ENCODE measurements at regions not wholly inside any gene's neighbourhood (a gene's known extent, or its start where the extent isn't known, plus 50 kb on each side); places are given as distances from the start of the nearest gene placed in this dataset.

DNA sequence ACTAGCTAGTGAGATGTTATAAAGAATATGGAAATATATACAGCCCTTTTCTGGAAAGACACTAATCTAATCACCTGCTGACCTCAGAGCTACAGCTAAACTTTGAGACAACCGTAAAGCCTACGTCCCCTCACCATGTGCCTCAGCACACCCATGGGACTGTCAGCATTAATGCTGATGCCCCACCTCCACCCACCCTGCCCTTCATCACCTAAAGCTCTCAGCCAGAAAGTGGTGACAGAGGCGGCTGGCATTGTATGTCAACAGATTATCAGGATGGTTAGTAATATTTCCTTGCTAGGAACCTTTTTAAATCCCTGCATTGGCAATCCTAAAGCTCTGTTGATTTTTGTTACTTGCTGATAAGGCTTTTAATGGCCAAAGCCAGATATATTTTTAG is 1177.9 kb downstream of the DIAPH3 start:
- Histone ChIP-seq H3K36me3 (ENCODE audit: insufficient read depth) (no peaks in the 10 kb centered on the region), H3K4me1 (ENCODE audit: insufficient read depth) (no peaks in the 10 kb centered on the region), H2AFZ (no peak overlapping the region), H4K20me1 (replicated peaks; ENCODE audit: insufficient read depth) (no peaks in the 10 kb centered on the region), H3F3A (replicated peaks; ENCODE audit: low read depth) (no peaks in the 10 kb centered on the region), H3K9me2 (ENCODE audit: insufficient read depth) (peaks cover 3% of the 10 kb centered on the region; the same call in 1 of the 2 replicates), H3K79me2 (replicated peaks; ENCODE audit: insufficient read depth) (no peaks in the 10 kb centered on the region), H3K27ac (ENCODE audit: low read depth) (no peak overlapping the region), H3K27me3 (ENCODE audit: insufficient read depth) (no peaks in the 10 kb centered on the region), H3K4me2 (no peak overlapping the region), H3K4me3 (no peak overlapping the region)
- Mint-ChIP-seq H3K4me3 (no peak overlapping the region), H3K4me1 (no peaks in the 10 kb centered on the region), H3K36me3 (ENCODE audit: low read depth) (peaks cover 3% of the 10 kb centered on the region; the same call in 1 of the 3 replicates), H3K9me3 (peaks cover 18% of the 10 kb centered on the region; the same call in 2 of the 3 replicates), H3K27me3 (ENCODE audit: insufficient read depth, low read depth, poor library complexity) (no peaks in the 10 kb centered on the region), H3K27ac (no peak overlapping the region)
- no peak for ATAC-seq
- TF ChIP-seq ETS1 (IDR thresholded peaks at IDR 0.05): no peak
- no peak for TF ChIP-seq STAT1 (IDR thresholded peaks at IDR 0.05; ENCODE audit: unreplicated experiment)
- TF ChIP-seq CREB1 (CRISPR knock-in tag; IDR thresholded peaks at IDR 0.05; ENCODE audit: low read depth): no peak
- no peak for TF ChIP-seq CTCF (conservative IDR thresholded peaks at IDR 0.05; ENCODE audit: low read depth in 2 of 2)
- no peak for TF ChIP-seq JUNB (IDR thresholded peaks at IDR 0.05; ENCODE audit: unreplicated experiment)
- no peak for DNase-seq (ENCODE audit: low spot score)

DNA sequence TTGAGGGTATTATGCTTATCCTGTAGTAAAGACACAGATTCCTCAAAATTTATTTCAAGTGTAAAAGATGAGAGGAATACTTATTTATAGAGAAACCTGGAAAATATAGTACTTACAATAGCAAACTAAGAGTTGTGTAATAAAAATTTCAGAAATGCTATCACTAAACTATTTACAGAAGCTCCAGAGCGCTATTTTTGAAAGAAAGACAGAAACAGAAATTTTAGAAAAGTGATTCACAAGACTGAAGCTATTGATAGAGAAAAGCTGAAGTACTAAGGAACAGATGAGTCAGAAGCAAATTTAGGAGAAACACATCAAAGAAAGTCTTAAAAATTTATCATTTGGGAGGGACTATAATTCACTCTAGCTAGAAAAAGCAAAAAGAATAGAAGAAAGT is 1174.2 kb downstream of the DIAPH3 start:
- no peak for DNase-seq (ENCODE audit: low spot score)
- H4K20me1 ChIP-seq (replicated peaks; ENCODE audit: insufficient read depth): no peaks in the 10 kb centered on the region
- H2AFZ ChIP-seq: no peak overlapping the region
- H3K36me3 ChIP-seq (ENCODE audit: insufficient read depth): no peaks in the 10 kb centered on the region
- no peaks in the 10 kb centered on the region for H3K4me1 ChIP-seq (ENCODE audit: insufficient read depth)
- Mint-ChIP-seq H3K4me1 (peaks cover 4% of the 10 kb centered on the region; the same call in 1 of the 3 replicates), H3K27ac (no peak overlapping the region), H3K36me3 (ENCODE audit: low read depth) (no peaks in the 10 kb centered on the region), H3K4me3 (no peak overlapping the region), H3K9me3 (no peaks in the 10 kb centered on the region), H3K27me3 (ENCODE audit: insufficient read depth, low read depth, poor library complexity) (no peaks in the 10 kb centered on the region)
- H3F3A ChIP-seq (replicated peaks; ENCODE audit: low read depth): no peaks in the 10 kb centered on the region
- no peaks in the 10 kb centered on the region for H3K27me3 ChIP-seq (ENCODE audit: insufficient read depth)
- no peak for ATAC-seq
- H3K79me2 ChIP-seq (replicated peaks; ENCODE audit: insufficient read depth): no peaks in the 10 kb centered on the region
- H3K27ac ChIP-seq (ENCODE audit: low read depth): no peak overlapping the region
- peaks cover 3% of the 10 kb centered on the region; the same call in 1 of the 2 replicates for H3K9me2 ChIP-seq (ENCODE audit: insufficient read depth)
- H3K4me3 ChIP-seq: no peak overlapping the region
- H3K4me2 ChIP-seq: no peak overlapping the region
- TF ChIP-seq CTCF (conservative IDR thresholded peaks at IDR 0.05; ENCODE audit: low read depth in 2 of 2): no peak
- TF ChIP-seq CREB1 (CRISPR knock-in tag; IDR thresholded peaks at IDR 0.05; ENCODE audit: low read depth): no peak
- TF ChIP-seq, protein P1, sequence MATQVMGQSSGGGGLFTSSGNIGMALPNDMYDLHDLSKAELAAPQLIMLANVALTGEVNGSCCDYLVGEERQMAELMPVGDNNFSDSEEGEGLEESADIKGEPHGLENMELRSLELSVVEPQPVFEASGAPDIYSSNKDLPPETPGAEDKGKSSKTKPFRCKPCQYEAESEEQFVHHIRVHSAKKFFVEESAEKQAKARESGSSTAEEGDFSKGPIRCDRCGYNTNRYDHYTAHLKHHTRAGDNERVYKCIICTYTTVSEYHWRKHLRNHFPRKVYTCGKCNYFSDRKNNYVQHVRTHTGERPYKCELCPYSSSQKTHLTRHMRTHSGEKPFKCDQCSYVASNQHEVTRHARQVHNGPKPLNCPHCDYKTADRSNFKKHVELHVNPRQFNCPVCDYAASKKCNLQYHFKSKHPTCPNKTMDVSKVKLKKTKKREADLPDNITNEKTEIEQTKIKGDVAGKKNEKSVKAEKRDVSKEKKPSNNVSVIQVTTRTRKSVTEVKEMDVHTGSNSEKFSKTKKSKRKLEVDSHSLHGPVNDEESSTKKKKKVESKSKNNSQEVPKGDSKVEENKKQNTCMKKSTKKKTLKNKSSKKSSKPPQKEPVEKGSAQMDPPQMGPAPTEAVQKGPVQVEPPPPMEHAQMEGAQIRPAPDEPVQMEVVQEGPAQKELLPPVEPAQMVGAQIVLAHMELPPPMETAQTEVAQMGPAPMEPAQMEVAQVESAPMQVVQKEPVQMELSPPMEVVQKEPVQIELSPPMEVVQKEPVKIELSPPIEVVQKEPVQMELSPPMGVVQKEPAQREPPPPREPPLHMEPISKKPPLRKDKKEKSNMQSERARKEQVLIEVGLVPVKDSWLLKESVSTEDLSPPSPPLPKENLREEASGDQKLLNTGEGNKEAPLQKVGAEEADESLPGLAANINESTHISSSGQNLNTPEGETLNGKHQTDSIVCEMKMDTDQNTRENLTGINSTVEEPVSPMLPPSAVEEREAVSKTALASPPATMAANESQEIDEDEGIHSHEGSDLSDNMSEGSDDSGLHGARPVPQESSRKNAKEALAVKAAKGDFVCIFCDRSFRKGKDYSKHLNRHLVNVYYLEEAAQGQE (IDR thresholded peaks at IDR 0.05; ENCODE audit: unreplicated experiment): no peak
- TF ChIP-seq JUNB (IDR thresholded peaks at IDR 0.05; ENCODE audit: unreplicated experiment): no peak
- TF ChIP-seq EZH2 (IDR thresholded peaks at IDR 0.05; ENCODE audit: low read depth, unreplicated experiment): no peak
- no peak for TF ChIP-seq EZH2phosphoT487 (IDR thresholded peaks at IDR 0.05; ENCODE audit: unreplicated experiment)
- no peak for TF ChIP-seq STAT1 (IDR thresholded peaks at IDR 0.05; ENCODE audit: unreplicated experiment)
- no peak for TF ChIP-seq ETS1 (IDR thresholded peaks at IDR 0.05)
- TF ChIP-seq ZNF114 (CRISPR knock-in tag; IDR thresholded peaks at IDR 0.05): no peak

Measured in GM23338 (cell line).